SK-N-SH (cell line): ENCODE measurements at regions not wholly inside any gene's neighbourhood (a gene's known extent, or its start where the extent isn't known, plus 50 kb on each side); places are given as distances from the start of the nearest gene placed in this dataset.
A peak's percentile ranks its signal among the peaks of the same experiment; 100 is the strongest.

ENCODE experiments used
- CTCF ChIA-PET: fragments of 300-600, 350-600 bp; formaldehyde crosslinking; extraction: SDS; loops from one replicate; lab custom pipeline; 2021; lab: Yijun Ruan, JAX
- POLR2A ChIA-PET: fragments of 350-600 bp; sonication (Branson Sonifier 250); formaldehyde crosslinking; extraction: SDS; loops from one replicate; lab custom pipeline; 2020; ENCODE audit warnings: antibody characterized with exemption, inconsistent platforms; lab: Yijun Ruan, JAX
- DNase-seq: peaks from one replicate; pipeline ENCODE4 v3.0.0; 2012
- H2AFZ ChIP-seq: fragments of 200-600 bp; sonication (generic); 2 replicates; pipeline ENCODE4 v1.8.1; 2016; ENCODE audit warnings: antibody characterized with exemption, mild to moderate bottlenecking, low read depth
- H3F3A ChIP-seq: fragments of 200-600 bp; sonication (generic); replicated peaks from 2 replicates; pipeline ENCODE3; 2016; ENCODE audit warnings: antibody characterized with exemption, mild to moderate bottlenecking; ENCODE audit not compliant: insufficient read depth
- H3K27ac ChIP-seq, 2 experiments: fragments of 200-500 bp in 1 of 2; fragments of 200-600 bp in 1 of 2; sonication (Bioruptor generic) in 1 of 2; sonication (generic), shearing (Covaris generic) in 1 of 2; 2 replicates each; pipeline versions ENCODE4 v1.5.1 to v1.6.1; 2014 to 2016; ENCODE audit warnings: low read depth in 2 of 2, inconsistent platforms in 1 of 2, low read length in 1 of 2, mild to moderate bottlenecking in 1 of 2, mixed read lengths in 1 of 2
- H3K27me3 ChIP-seq: fragments of 200-600 bp; sonication (generic), shearing (Covaris generic); 2 replicates; pipeline ENCODE4 v1.6.1; 2016; ENCODE audit warnings: mixed run types; ENCODE audit not compliant: insufficient read depth
- H3K36me3 ChIP-seq, 2 experiments: fragments of 200-500 bp in 1 of 2; fragments of 200-600 bp in 1 of 2; sonication (Bioruptor generic) in 1 of 2; sonication (generic) in 1 of 2; replicated peaks in 1 of 2; 2 replicates each; pipeline versions ENCODE3 to v1.5.1; 2014 to 2016; ENCODE audit warnings: low read length in 1 of 2, mild to moderate bottlenecking in 1 of 2; ENCODE audit not compliant: insufficient read depth in 2 of 2, control insufficient read depth in 1 of 2
- H3K4me1 ChIP-seq, 2 experiments: fragments of 200-500 bp in 1 of 2; fragments of 200-600 bp in 1 of 2; sonication (Bioruptor generic) in 1 of 2; sonication (generic), shearing (Covaris generic) in 1 of 2; 2 replicates each; pipeline versions ENCODE4 v1.5.1 to v1.6.1; 2014 to 2016; ENCODE audit warnings: low read depth in 1 of 2, low read length in 1 of 2, mixed run types in 1 of 2; ENCODE audit not compliant: insufficient read depth in 2 of 2, control insufficient read depth in 1 of 2
- H3K4me2 ChIP-seq: fragments of 200-600 bp; sonication (generic), shearing (Covaris generic); 2 replicates; pipeline ENCODE4 v1.6.1; 2017; ENCODE audit warnings: mixed run types
- H3K4me3 ChIP-seq, 2 experiments: fragments of 200-500 bp in 1 of 2; fragments of 200-600 bp in 1 of 2; sonication (Bioruptor generic) in 1 of 2; sonication (generic), shearing (Covaris generic) in 1 of 2; 2 replicates each; pipeline versions ENCODE4 v1.5.1 to v1.8.1; 2014 to 2016; ENCODE audit warnings: low read depth in 2 of 2, inconsistent platforms in 1 of 2, low read length in 1 of 2, mild to moderate bottlenecking in 1 of 2, mixed read lengths in 1 of 2, moderate library complexity in 1 of 2
- H3K79me2 ChIP-seq: fragments of 200-600 bp; sonication (generic); 2 replicates; pipeline ENCODE4 v1.8.1; 2017; ENCODE audit warnings: mild to moderate bottlenecking; ENCODE audit not compliant: insufficient read depth
- H3K9ac ChIP-seq: fragments of 200-600 bp; sonication (generic); 2 replicates; pipeline ENCODE4 v1.6.1; 2017; ENCODE audit warnings: mixed run types
- H3K9me2 ChIP-seq: fragments of 200-600 bp; sonication (generic); 2 replicates; pipeline ENCODE4 v1.6.1; 2017; ENCODE audit warnings: mixed run types
- H3K9me3 ChIP-seq: fragments of 200-600 bp; sonication (generic); 2 replicates; pipeline ENCODE4 v1.6.1; 2017; ENCODE audit warnings: mixed run types, mild to moderate bottlenecking, moderate library complexity
- H4K20me1 ChIP-seq: fragments of 200-600 bp; sonication (generic); 2 replicates; pipeline ENCODE4 v1.6.1; 2017; ENCODE audit warnings: mild to moderate bottlenecking, mixed run types; ENCODE audit not compliant: insufficient read depth
- CTCF ChIP-seq: fragments of 200-600 bp; sonication (generic); IDR thresholded peaks from 2 replicates; pipeline ENCODE4 v1.6.1; 2017; ENCODE audit warnings: antibody characterized with exemption, mild to moderate bottlenecking, moderate library complexity
- EP300 ChIP-seq, 2 experiments: IDR thresholded peaks; 2 replicates each; pipeline versions ENCODE4 v1.4.0 to v1.6.1; 2012; ENCODE audit warnings: borderline replicate concordance in 1 of 2, low read depth in 1 of 2, low read length in 1 of 2
- EZH2phosphoT487 ChIP-seq: fragments of 200-600 bp; sonication (generic); IDR thresholded peaks from 2 replicates; pipeline ENCODE4 v1.6.1; 2017; ENCODE audit warnings: low read depth, mixed run types, mild to moderate bottlenecking, antibody characterized with exemption, moderate library complexity, borderline replicate concordance
- GATA2 ChIP-seq: sonication (generic); formaldehyde crosslinking; IDR thresholded peaks from 2 replicates; pipeline ENCODE4 v1.5.0; 2020; ENCODE audit warnings: mild to moderate bottlenecking, missing genetic modification reagents
- IRF3 ChIP-seq: fragments of 150-350 bp; IDR thresholded peaks from 2 replicates; pipeline ENCODE4 v1.6.1; 2016; ENCODE audit warnings: mild to moderate bottlenecking, low read depth, low read length
- MEF2A ChIP-seq: IDR thresholded peaks from 2 replicates; pipeline ENCODE4 v1.4.0; 2012; ENCODE audit warnings: low read depth, borderline replicate concordance
- NFIC ChIP-seq: IDR thresholded peaks from 2 replicates; pipeline ENCODE4 v1.4.0; 2012; ENCODE audit warnings: borderline replicate concordance
- POLR2AphosphoS5 ChIP-seq: IDR thresholded peaks from 2 replicates; pipeline ENCODE4 v1.6.1; 2012; ENCODE audit warnings: low read depth, low read length
- RCOR1 ChIP-seq: fragments of 150-350 bp; IDR thresholded peaks from 2 replicates; pipeline ENCODE4 v1.6.1; 2017; ENCODE audit warnings: antibody characterized with exemption, low read length
- SMC3 ChIP-seq: IDR thresholded peaks from 2 replicates; pipeline ENCODE4 v1.6.1; 2012; ENCODE audit warnings: low read depth, low read length, improper control_type of control experiment
- USF2 ChIP-seq: fragments of 150-350 bp; IDR thresholded peaks from 2 replicates; pipeline ENCODE4 v1.6.1; 2017; ENCODE audit warnings: antibody characterized with exemption, low read length, low read depth, borderline replicate concordance
- YY1 ChIP-seq: IDR thresholded peaks from 2 replicates; pipeline ENCODE4 v1.4.0; 2012; ENCODE audit warnings: low read depth, mild to moderate bottlenecking
- WGBS: methylation state at CpG from one replicate; pipeline ENCODE4 v1.1.6; 2017; ENCODE audit warnings: low lambda C conversion rate; 5-methylcytosine and 5-hydroxymethylcytosine counted together

GRCh38 chr2:204234879-204235278 lies 298.3 kb downstream of the ICOS start:
- CTCF ChIA-PET = interaction anchor here (0.8 to 1.2 kb wide), 2 partner anchors 24 to 457 kb away, joined by 3 read pairs; no protein-coding TSS in a partner anchor
- no peak overlapping the region for H2AFZ ChIP-seq
- no peak for TF ChIP-seq IRF3
- H3F3A ChIP-seq = no peaks in the 10 kb centered on the region
- 35% methylated on average over 4 of the region's 4 CpGs for WGBS
- H3K9me2 ChIP-seq = no peaks in the 10 kb centered on the region
- H3K4me3 ChIP-seq = no peak overlapping the region; a peak in 1 of 4 replicates
- no peaks in the 10 kb centered on the region for H4K20me1 ChIP-seq
- no peak overlapping the region for H3K9ac ChIP-seq
- POLR2A ChIA-PET = no interaction called here
- no peaks in the 10 kb centered on the region for H3K79me2 ChIP-seq
- peaks cover 0 to 16% of the 10 kb centered on the region in 2 experiments; a peak in 2 of 4 replicates for H3K4me1 ChIP-seq
- no peaks in the 10 kb centered on the region for H3K36me3 ChIP-seq
- no peaks in the 10 kb centered on the region for H3K27me3 ChIP-seq
- peak overlapping the region in 1 of 2 experiments; percentile 79; a peak in 2 of 4 replicates for H3K27ac ChIP-seq
- no peaks in the 10 kb centered on the region for H3K9me3 ChIP-seq
- no peak for DNase-seq
- no peak overlapping the region for H3K4me2 ChIP-seq

- ChIA-PET POLR2A (no interaction called here), CTCF (no interaction called here)
- DNase-seq = no peak
- H3K9ac ChIP-seq = no peak overlapping the region
- no peaks in the 10 kb centered on the region for H3K27me3 ChIP-seq
- 42% methylated on average over 4 of the region's 4 CpGs for WGBS
- no peaks in the 10 kb centered on the region for H3K79me2 ChIP-seq
- no peaks in the 10 kb centered on the region for H4K20me1 ChIP-seq
- no peaks in the 10 kb centered on the region for H3F3A ChIP-seq
- no peaks in the 10 kb centered on the region for H3K36me3 ChIP-seq
- H2AFZ ChIP-seq = no peak overlapping the region
- H3K4me1 ChIP-seq = peaks cover 0 to 12% of the 10 kb centered on the region in 2 experiments; a peak in 2 of 4 replicates
- H3K27ac ChIP-seq = no peak overlapping the region
- no peak overlapping the region for H3K4me3 ChIP-seq
- H3K9me2 ChIP-seq = no peaks in the 10 kb centered on the region
- no peak overlapping the region for H3K4me2 ChIP-seq
- TF ChIP-seq EZH2phosphoT487 (no peak), RCOR1 (no peak), NFIC (no peak), USF2 (no peak), POLR2AphosphoS5 (no peak), SMC3 (no peak), GATA2 (CRISPR knock-in tag) (no peak), EP300 (IDR thresholded peaks at IDR 0.05; ENCODE audit: borderline replicate concordance in 1 of 2, low read depth in 1 of 2, low read length in 1 of 2) (no peak), MEF2A (no peak), YY1 (no peak), CTCF (no peak)
- H3K9me3 ChIP-seq = no peaks in the 10 kb centered on the region
Observed at GRCh38 chr2:204237416-204237815, 300.9 kb downstream of the ICOS start.
